ENCODE measurements at regions not wholly inside any gene's neighbourhood (a gene's known extent, or its start where the extent isn't known, plus 50 kb on each side); places are given as distances from the start of the nearest gene placed in this dataset.
A peak's percentile ranks its signal among the peaks of the same experiment; 100 is the strongest.

GRCh38 chr6:105920071-105920470 is 166.1 kb upstream of the PRDM1 start:
- Mint-ChIP-seq H3K27ac (no peak overlapping the region), H3K36me3 (no peaks in the 10 kb centered on the region), H3K27me3 (ENCODE audit: low read depth in 3 of 3) (peaks cover 0 to 3% (median 1%) of the 10 kb centered on the region in 3 donors), H3K4me3 (no peak overlapping the region), H3K9me3 (peaks cover 0 to 3% (median 2%) of the 10 kb centered on the region in 7 donors), H3K4me1 (peaks cover 7% of the 10 kb centered on the region)
- Histone ChIP-seq H3K36me3 (replicated peaks in 1 of 2; ENCODE audit: control insufficient read depth in 1 of 2, insufficient read depth in 2 of 2, low read length in 2 of 2) (no peaks in the 10 kb centered on the region), H3K4me2 (replicated peaks; ENCODE audit: extremely low read depth, low read length, poor library complexity, severe bottlenecking) (no peak overlapping the region), H3K27me3 (ENCODE audit: control insufficient read depth in 2 of 2, insufficient read depth in 2 of 2, low read length in 2 of 2) (no peaks in the 10 kb centered on the region), H3K4me3 (replicated peaks in 1 of 3; ENCODE audit: low read depth in 2 of 3, low read length in 3 of 3) (no peak overlapping the region), H3K9me3 (replicated peaks in 1 of 2; ENCODE audit: control insufficient read depth in 1 of 2, insufficient read depth in 1 of 2, low read length in 2 of 2) (no peaks in the 10 kb centered on the region), H3K9ac (ENCODE audit: insufficient read depth, low read length, poor library complexity, severe bottlenecking) (no peak overlapping the region), H4K20me1 (ENCODE audit: insufficient read depth, low read length) (no peaks in the 10 kb centered on the region), H3K27ac (ENCODE audit: low read depth in 1 of 2, low read length in 2 of 2) (no peak overlapping the region), H2AFZ (ENCODE audit: insufficient read depth, low read depth, low read length, poor library complexity, severe bottlenecking) (no peak overlapping the region), H3K79me2 (ENCODE audit: insufficient read depth, low read length) (no peaks in the 10 kb centered on the region), H3K4me1 (ENCODE audit: control insufficient read depth in 1 of 2, insufficient read depth in 2 of 2, low read length in 2 of 2) (no peaks in the 10 kb centered on the region)
- DNase-seq = peak in 2 of 3 donors; percentile 9 to 67
- TF ChIP-seq CTCF (IDR thresholded peaks at IDR 0.05) = no peak
- intact Hi-C loops (cut with micrococcal nuclease) = no loop called here
- WGBS (ENCODE audit: insufficient coverage) = no CpG with 5 or more reads among the region's 2 CpGs

- Histone ChIP-seq H3K27me3 (ENCODE audit: control insufficient read depth in 2 of 2, insufficient read depth in 2 of 2, low read length in 2 of 2) (no peaks in the 10 kb centered on the region), H3K4me3 (replicated peaks in 1 of 3; ENCODE audit: low read depth in 2 of 3, low read length in 3 of 3) (no peak overlapping the region), H3K27ac (ENCODE audit: low read depth in 1 of 2, low read length in 2 of 2) (no peak overlapping the region), H2AFZ (ENCODE audit: insufficient read depth, low read depth, low read length, poor library complexity, severe bottlenecking) (no peak overlapping the region), H3K4me1 (ENCODE audit: control insufficient read depth in 1 of 2, insufficient read depth in 2 of 2, low read length in 2 of 2) (no peaks in the 10 kb centered on the region), H4K20me1 (ENCODE audit: insufficient read depth, low read length) (no peaks in the 10 kb centered on the region), H3K9ac (ENCODE audit: insufficient read depth, low read length, poor library complexity, severe bottlenecking) (no peak overlapping the region), H3K4me2 (replicated peaks; ENCODE audit: extremely low read depth, low read length, poor library complexity, severe bottlenecking) (no peak overlapping the region), H3K9me3 (replicated peaks in 1 of 2; ENCODE audit: control insufficient read depth in 1 of 2, insufficient read depth in 1 of 2, low read length in 2 of 2) (no peaks in the 10 kb centered on the region), H3K79me2 (ENCODE audit: insufficient read depth, low read length) (no peaks in the 10 kb centered on the region), H3K36me3 (replicated peaks in 1 of 2; ENCODE audit: control insufficient read depth in 1 of 2, insufficient read depth in 2 of 2, low read length in 2 of 2) (no peaks in the 10 kb centered on the region)
- intact Hi-C loops (cut with micrococcal nuclease) = no loop called here
- Mint-ChIP-seq H3K27me3 (ENCODE audit: low read depth in 3 of 3) (peaks cover 1 to 2% (median 2%) of the 10 kb centered on the region in 3 donors), H3K36me3 (no peaks in the 10 kb centered on the region), H3K4me3 (no peak overlapping the region), H3K27ac (no peak overlapping the region), H3K9me3 (peaks cover 0 to 2% (median 0%) of the 10 kb centered on the region in 7 donors), H3K4me1 (peaks cover 2% of the 10 kb centered on the region)
- no peak for TF ChIP-seq CTCF (IDR thresholded peaks at IDR 0.05)
- DNase-seq = no peak
- 100% methylated on average over 1 of the region's 2 CpGs for WGBS (ENCODE audit: insufficient coverage)
Observed at GRCh38 chr6:105917038-105917695, 169.0 kb upstream of the PRDM1 start.
